Aorta (tissue), 5 donors: ENCODE measurements at regions not wholly inside any gene's neighbourhood (a gene's known extent, or its start where the extent isn't known, plus 50 kb on each side); places are given as distances from the start of the nearest gene placed in this dataset.

Experiments used
- ATAC-seq: fragments of 200-7000 bp; cut with Tn5 transposase; one replicate; pipeline ENCODE4 v1.9.1; 2022; ENCODE audit warnings: moderate library complexity; ENCODE audit not compliant: low FRiP score
- DNase-seq, 2 donors: peaks; one replicate each; pipeline ENCODE4 v3.0.0-alpha.2; 2020
- H3K27ac ChIP-seq, 2 donors: one replicate each; pipeline ENCODE4 v1.5.1; 2013; ENCODE audit warnings: low read length in 2 of 2, mild to moderate bottlenecking in 2 of 2, moderate library complexity in 2 of 2, control low read depth in 1 of 2, inconsistent platforms in 1 of 2, low read depth in 1 of 2
- H3K27me3 ChIP-seq, 2 donors: one replicate each; pipeline ENCODE4 v1.6.1; 2013; ENCODE audit warnings: control low read depth in 1 of 2, low read length in 1 of 2, mild to moderate bottlenecking in 1 of 2, moderate library complexity in 1 of 2; ENCODE audit not compliant: insufficient read depth in 2 of 2, control insufficient read depth in 1 of 2
- H3K36me3 ChIP-seq, 2 donors: one replicate each; pipeline ENCODE4 v1.6.1; 2013; ENCODE audit warnings: control low read depth in 1 of 2, low read length in 1 of 2, mild to moderate bottlenecking in 1 of 2; ENCODE audit not compliant: insufficient read depth in 2 of 2, control insufficient read depth in 1 of 2
- H3K4me1 ChIP-seq, 2 donors: one replicate each; pipeline ENCODE4 v1.6.1; 2013; ENCODE audit warnings: low read length in 2 of 2, control low read depth in 1 of 2, mild to moderate bottlenecking in 1 of 2, moderate library complexity in 1 of 2; ENCODE audit not compliant: insufficient read depth in 2 of 2, control insufficient read depth in 1 of 2
- H3K4me3 ChIP-seq, 2 donors: one replicate each; pipeline ENCODE4 v1.5.1; 2013; ENCODE audit warnings: low read length in 2 of 2, control low read depth in 1 of 2, mild to moderate bottlenecking in 1 of 2
- H3K9me3 ChIP-seq: one replicate; pipeline ENCODE4 v1.6.1; 2013; ENCODE audit warnings: mild to moderate bottlenecking, low read length; ENCODE audit not compliant: control insufficient read depth
- WGBS, 2 donors: extraction: QIAGEN DNeasy Blood & Tissue Kit; methylation state at CpG; one replicate each; pipeline ENCODE4 v1.1.7; 2013; 5-methylcytosine and 5-hydroxymethylcytosine counted together
- intact Hi-C, 2 donors: fragments of 100-400 bp; cut with DNase I; formaldehyde crosslinking; loops; one replicate each; pipeline versions ENCODE4 v1.14.2 to v1.15.0; 2022
- donor health status: healthy with polysubstance abuse.
- donor health status: Bipolar disorder and iron deficiency.
- donor health status: DM: no; HTN: no; CAD: no.
- donor health status: DM: no; HTN: no; CAD: no.
- donor health status: DM: yes; HTN: yes; CAD: no.

- Histone ChIP-seq H3K27me3 (no peaks in the 10 kb centered on the region), H3K4me3 (no peak overlapping the region), H3K9me3 (no peaks in the 10 kb centered on the region), H3K4me1 (peaks cover 0 to 4% of the 10 kb centered on the region in 2 donors), H3K36me3 (no peaks in the 10 kb centered on the region), H3K27ac (no peak overlapping the region)
- ATAC-seq (no peak), DNase-seq (no peak)
- 94 to 95% methylated on average over 14 of the region's 14 CpGs for WGBS, 2 donors
- intact Hi-C loops: loop anchor here in 1 of 2 donors (5.0 kb wide), 1 partner anchor 105 kb away; the partner anchor contains the start of gene ADRA2C
Observed at GRCh38 chr4:3661989-3662388, 104.2 kb upstream of the ADRA2C start.

- Histone ChIP-seq H3K4me3 (no peak overlapping the region), H3K27ac (no peak overlapping the region), H3K36me3 (no peaks in the 10 kb centered on the region), H3K27me3 (no peaks in the 10 kb centered on the region), H3K4me1 (peaks cover 0 to 4% of the 10 kb centered on the region in 2 donors), H3K9me3 (no peaks in the 10 kb centered on the region)
- 92 to 99% methylated on average over 12 to 13 of the region's 13 CpGs for WGBS, 2 donors
- ATAC-seq (no peak), DNase-seq (no peak)
- intact Hi-C loops: loop anchor here in 1 of 2 donors (5.0 kb wide), 1 partner anchor 106 kb away; the partner anchor contains the start of gene ADRA2C
Observed at GRCh38 chr4:3660928-3661515, 105.2 kb upstream of the ADRA2C start.

DNA sequence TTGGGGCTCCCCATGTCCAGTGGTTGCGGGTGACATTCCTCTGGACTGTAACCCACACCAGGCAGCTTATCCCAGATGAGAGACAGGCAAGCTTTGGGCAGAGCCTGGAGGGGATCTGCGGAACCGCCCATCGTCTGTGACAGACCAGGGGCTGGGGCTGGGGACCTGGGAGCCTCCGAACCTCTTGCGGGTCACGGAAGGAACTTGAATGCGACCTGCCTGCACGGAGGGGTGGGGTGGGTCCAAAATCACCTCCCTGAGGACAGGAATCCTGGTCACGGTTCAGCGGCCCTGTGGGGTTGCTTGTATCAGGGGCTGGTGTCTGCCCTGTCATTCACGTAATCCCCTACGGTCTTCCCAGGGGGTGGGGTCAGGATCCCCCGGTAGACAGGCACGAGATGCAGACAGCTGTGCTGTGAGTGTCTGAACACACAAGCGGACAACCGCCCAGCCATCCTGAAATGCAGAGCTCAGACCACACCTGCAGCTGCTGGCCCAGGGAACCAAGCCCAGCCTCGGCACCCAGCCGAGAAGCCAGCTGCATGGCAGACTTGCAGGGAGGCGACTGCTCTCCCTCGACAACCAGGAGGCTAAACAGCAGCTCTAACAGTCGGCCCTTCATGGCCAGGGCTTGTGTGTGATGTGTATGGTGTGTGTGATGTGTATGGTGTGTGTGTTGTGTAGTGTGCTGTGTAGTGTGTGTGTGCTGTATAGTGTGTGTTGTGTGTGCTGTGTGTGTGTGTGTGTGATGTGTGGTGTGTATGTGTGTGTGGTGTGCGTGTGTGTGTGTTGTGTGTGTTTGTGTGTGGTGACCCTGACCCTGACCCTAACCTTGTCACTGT lies 105.9 kb upstream of the ADRA2C start:
- Histone ChIP-seq H3K27ac (no peak overlapping the region), H3K4me1 (peaks cover 0 to 4% of the 10 kb centered on the region in 2 donors), H3K4me3 (no peak overlapping the region), H3K9me3 (no peaks in the 10 kb centered on the region), H3K36me3 (no peaks in the 10 kb centered on the region), H3K27me3 (no peaks in the 10 kb centered on the region)
- DNase-seq: no peak
- intact Hi-C loops: loop anchor here in 1 of 2 donors (5.0 kb wide), 1 partner anchor 107 kb away; the partner anchor contains the start of gene ADRA2C
- no peak for ATAC-seq
- 83 to 86% methylated on average over 23 of the region's 23 CpGs for WGBS, 2 donors

- H3K27ac ChIP-seq: peak overlapping the region in 1 of 2 donors; percentile 89
- peaks cover 0 to 4% of the 10 kb centered on the region in 2 donors for H3K4me1 ChIP-seq
- no peaks in the 10 kb centered on the region for H3K36me3 ChIP-seq
- H3K27me3 ChIP-seq: no peaks in the 10 kb centered on the region
- intact Hi-C loops: loop anchor here in 1 of 2 donors (2.0 to 5.0 kb wide), 3 partner anchors 50 to 108 kb away; partner anchors contain the start of gene ADRA2C
- ATAC-seq (no peak), DNase-seq (no peak)
- no peaks in the 10 kb centered on the region for H3K9me3 ChIP-seq
- 94% methylated on average over 9 of the region's 9 CpGs for WGBS, 2 donors
- H3K4me3 ChIP-seq: no peak overlapping the region
Observed at GRCh38 chr4:3659131-3659530, 107.1 kb upstream of the ADRA2C start.

GRCh38 chr4:3658530-3658913 lies 107.7 kb upstream of the ADRA2C start:
- Histone ChIP-seq H3K4me3 (no peak overlapping the region), H3K27me3 (no peaks in the 10 kb centered on the region), H3K9me3 (no peaks in the 10 kb centered on the region), H3K27ac (peak overlapping the region; percentile 64 to 89), H3K4me1 (peaks cover 0 to 4% of the 10 kb centered on the region in 2 donors), H3K36me3 (no peaks in the 10 kb centered on the region)
- WGBS, 2 donors: 35 to 36% methylated on average over 12 of the region's 12 CpGs
- no peak for ATAC-seq
- intact Hi-C loops: loop anchor here in 1 of 2 donors (2.0 to 5.0 kb wide), 3 partner anchors 50 to 109 kb away; partner anchors contain the start of gene ADRA2C
- no peak for DNase-seq

DNA sequence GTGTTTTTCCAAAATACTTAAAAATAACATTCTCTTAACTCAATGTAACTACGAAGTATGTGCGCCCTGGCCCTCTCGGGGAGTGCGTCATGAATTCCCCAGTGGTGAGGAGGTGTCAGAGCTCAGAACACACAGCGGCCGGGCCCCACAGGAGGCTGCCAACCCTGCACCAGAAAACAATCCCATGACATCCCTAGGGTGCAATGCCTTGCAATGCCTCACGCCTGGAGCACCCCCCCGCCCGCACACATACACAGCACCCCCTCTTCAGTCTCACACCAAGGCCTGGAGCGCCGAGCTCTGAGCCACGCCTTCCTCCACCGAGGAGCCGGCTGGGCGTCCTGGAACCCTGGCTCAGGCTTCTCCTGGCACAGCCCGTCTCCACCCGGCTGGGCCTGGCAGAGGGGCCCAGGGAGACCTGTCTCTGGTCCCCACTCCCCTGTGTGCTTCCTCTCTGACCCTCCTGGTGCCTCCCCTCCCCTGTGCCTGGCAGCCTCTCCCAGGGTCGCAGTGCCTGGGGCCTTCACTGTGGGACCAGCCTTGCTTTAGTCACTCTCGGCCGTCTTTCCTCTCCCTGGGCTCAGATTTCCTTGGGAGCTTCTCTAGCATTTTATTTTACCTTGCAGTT lies 108.2 kb upstream of the ADRA2C start:
- intact Hi-C loops: loop anchor here in 1 of 2 donors (2.0 to 5.0 kb wide), 3 partner anchors 51 to 109 kb away; partner anchors contain the start of gene ADRA2C
- ATAC-seq (peak; percentile 81), DNase-seq (peak; percentile 84 to 92)
- no peaks in the 10 kb centered on the region for H3K36me3 ChIP-seq
- peak overlapping the region; percentile 64 to 89 for H3K27ac ChIP-seq
- H3K27me3 ChIP-seq: no peaks in the 10 kb centered on the region
- H3K4me1 ChIP-seq: peaks cover 0 to 4% of the 10 kb centered on the region in 2 donors
- no peaks in the 10 kb centered on the region for H3K9me3 ChIP-seq
- H3K4me3 ChIP-seq: no peak overlapping the region
- WGBS, 2 donors: 3 to 4% methylated on average over 20 of the region's 20 CpGs

GRCh38 chr4:3656416-3657356 lies 109.5 kb upstream of the ADRA2C start:
- 87 to 92% methylated on average over 24 of the region's 24 CpGs for WGBS, 2 donors
- Histone ChIP-seq H3K27me3 (no peaks in the 10 kb centered on the region), H3K4me1 (peaks cover 0 to 4% of the 10 kb centered on the region in 2 donors), H3K9me3 (no peaks in the 10 kb centered on the region), H3K27ac (peak overlapping the region in 1 of 2 donors; percentile 90), H3K4me3 (no peak overlapping the region), H3K36me3 (no peaks in the 10 kb centered on the region)
- intact Hi-C loops: loop anchor here in 1 of 2 donors (5.0 kb wide), 2 partner anchors 71 to 111 kb away; partner anchors contain the start of gene ADRA2C
- DNase-seq: no peak
- no peak for ATAC-seq
